ENCODE measurements at regions not wholly inside any gene's neighbourhood (a gene's known extent, or its start where the extent isn't known, plus 50 kb on each side); places are given as distances from the start of the nearest gene placed in this dataset.

DNA sequence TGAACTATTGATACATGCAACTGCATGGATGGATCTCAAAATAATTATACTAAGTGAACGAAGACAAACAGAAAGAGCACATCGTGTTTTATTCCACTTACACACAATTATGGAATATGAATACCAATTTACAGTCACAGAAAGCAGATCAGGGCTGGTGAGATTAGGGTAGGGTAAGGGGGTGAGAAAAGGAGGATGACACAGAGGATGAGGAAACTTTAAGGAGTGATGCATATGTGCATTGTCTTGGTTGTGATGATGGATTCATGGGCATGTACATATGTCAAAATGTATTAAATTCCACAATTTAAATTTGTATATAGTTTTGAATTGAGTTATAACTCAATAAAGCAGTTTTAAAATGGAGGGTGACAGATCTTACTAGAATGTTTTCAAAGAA is 548.9 kb downstream of the PYDC2 start:
- Histone ChIP-seq H2AK5ac (ENCODE audit: low read length, severe bottlenecking) (no peak overlapping the region), H3K23ac (ENCODE audit: low read length in 2 of 2) (no peak overlapping the region), H2BK5ac (ENCODE audit: low read depth, low read length, poor library complexity, severe bottlenecking) (no peak overlapping the region), H3K18ac (ENCODE audit: low read depth in 1 of 2, low read length in 2 of 2) (no peak overlapping the region), H3K27ac (ENCODE audit: low read length, poor library complexity, severe bottlenecking) (no peak overlapping the region), H3K27me3 (ENCODE audit: control insufficient read depth in 1 of 2, insufficient read depth in 1 of 2, low read length in 2 of 2) (no peaks in the 10 kb centered on the region), H3K4ac (ENCODE audit: low read depth in 1 of 2, low read length in 2 of 2) (no peak overlapping the region), H3K36me3 (ENCODE audit: control insufficient read depth in 1 of 2, insufficient read depth in 2 of 2, low read depth in 1 of 2, low read length in 2 of 2) (no peaks in the 10 kb centered on the region), H4K8ac (ENCODE audit: low read length) (no peak overlapping the region), H2BK15ac (ENCODE audit: low read depth, poor library complexity, severe bottlenecking) (no peak overlapping the region), H2BK120ac (ENCODE audit: low read depth, low read length) (no peak overlapping the region), H3K14ac (ENCODE audit: low read length in 2 of 2) (no peak overlapping the region), H4K91ac (ENCODE audit: low read length) (no peak overlapping the region), H3K79me1 (replicated peaks; ENCODE audit: low read length, poor library complexity, severe bottlenecking) (no peaks in the 10 kb centered on the region), H2AFZ (ENCODE audit: low read depth, low read length) (no peak overlapping the region), H3K4me3 (ENCODE audit: insufficient read depth in 1 of 2, low read depth in 1 of 2, low read length in 2 of 2) (no peak overlapping the region), H2BK12ac (ENCODE audit: low read length in 2 of 2) (no peak overlapping the region), H3K4me1 (ENCODE audit: control insufficient read depth, insufficient read depth, low read depth, low read length) (no peaks in the 10 kb centered on the region), H3K4me2 (ENCODE audit: low read length, poor library complexity, severe bottlenecking) (no peak overlapping the region), H3K9ac (ENCODE audit: low read length) (no peak overlapping the region), H3K9me3 (ENCODE audit: control insufficient read depth, low read length) (peaks cover 21% of the 10 kb centered on the region)
- no peak for DNase-seq
- no CpG with 5 or more reads among the region's 2 CpGs for WGBS

DNA sequence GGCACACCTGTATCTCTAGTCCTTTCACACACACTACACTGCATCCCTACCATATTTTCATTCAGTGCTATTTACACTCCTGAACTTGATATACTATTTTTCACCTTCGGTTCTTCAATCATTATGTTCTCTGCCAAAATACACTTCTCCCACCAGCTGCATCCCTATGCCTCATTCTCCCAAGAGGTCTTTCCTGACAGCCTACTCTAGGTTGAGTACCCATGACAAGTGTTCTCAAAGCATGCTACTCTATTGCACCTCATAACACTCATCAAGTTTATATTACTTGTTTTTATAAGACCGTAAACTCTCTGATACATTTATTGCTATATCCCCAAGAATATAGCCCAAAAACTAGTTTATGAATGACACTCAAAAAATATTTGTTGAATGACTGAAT is 549.5 kb downstream of the PYDC2 start:
- Histone ChIP-seq H2BK12ac (ENCODE audit: low read length in 2 of 2) (no peak overlapping the region), H3K4me2 (ENCODE audit: low read length, poor library complexity, severe bottlenecking) (no peak overlapping the region), H3K27ac (ENCODE audit: low read length, poor library complexity, severe bottlenecking) (no peak overlapping the region), H2AFZ (ENCODE audit: low read depth, low read length) (no peak overlapping the region), H3K9me3 (ENCODE audit: control insufficient read depth, low read length) (peaks cover 19% of the 10 kb centered on the region), H3K79me1 (replicated peaks; ENCODE audit: low read length, poor library complexity, severe bottlenecking) (no peaks in the 10 kb centered on the region), H3K4ac (ENCODE audit: low read depth in 1 of 2, low read length in 2 of 2) (no peak overlapping the region), H4K91ac (ENCODE audit: low read length) (no peak overlapping the region), H2AK5ac (ENCODE audit: low read length, severe bottlenecking) (no peak overlapping the region), H3K9ac (ENCODE audit: low read length) (no peak overlapping the region), H2BK5ac (ENCODE audit: low read depth, low read length, poor library complexity, severe bottlenecking) (no peak overlapping the region), H2BK15ac (ENCODE audit: low read depth, poor library complexity, severe bottlenecking) (no peak overlapping the region), H3K4me3 (ENCODE audit: insufficient read depth in 1 of 2, low read depth in 1 of 2, low read length in 2 of 2) (no peak overlapping the region), H4K8ac (ENCODE audit: low read length) (no peak overlapping the region), H2BK120ac (ENCODE audit: low read depth, low read length) (no peak overlapping the region), H3K4me1 (ENCODE audit: control insufficient read depth, insufficient read depth, low read depth, low read length) (no peaks in the 10 kb centered on the region), H3K18ac (ENCODE audit: low read depth in 1 of 2, low read length in 2 of 2) (no peak overlapping the region), H3K36me3 (ENCODE audit: control insufficient read depth in 1 of 2, insufficient read depth in 2 of 2, low read depth in 1 of 2, low read length in 2 of 2) (no peaks in the 10 kb centered on the region), H3K27me3 (ENCODE audit: control insufficient read depth in 1 of 2, insufficient read depth in 1 of 2, low read length in 2 of 2) (no peaks in the 10 kb centered on the region), H3K14ac (ENCODE audit: low read length in 2 of 2) (no peak overlapping the region), H3K23ac (ENCODE audit: low read length in 2 of 2) (no peak overlapping the region)
- 51% methylated on average over 2 of the region's 2 CpGs for WGBS
- DNase-seq = no peak

DNA sequence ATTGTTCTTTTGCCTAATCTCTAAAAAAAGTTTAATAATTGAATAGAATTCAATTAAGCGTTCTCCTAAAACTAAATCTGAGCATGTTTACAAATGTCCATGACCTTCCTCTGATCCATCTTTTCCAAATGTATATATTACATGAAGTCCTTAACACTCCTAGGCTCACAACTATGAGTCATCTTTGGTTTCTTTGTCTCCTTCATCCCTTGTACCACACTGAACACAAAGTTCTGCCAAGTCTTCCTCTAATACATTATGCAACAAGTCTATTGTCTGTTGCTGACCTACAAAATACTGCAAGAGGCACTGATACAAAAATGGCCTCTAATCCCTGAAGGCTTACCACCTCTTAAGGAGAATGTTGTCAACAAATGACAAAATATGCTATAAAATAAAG is 550.2 kb downstream of the PYDC2 start:
- Histone ChIP-seq H2AK5ac (ENCODE audit: low read length, severe bottlenecking) (no peak overlapping the region), H3K79me1 (replicated peaks; ENCODE audit: low read length, poor library complexity, severe bottlenecking) (no peaks in the 10 kb centered on the region), H3K14ac (ENCODE audit: low read length in 2 of 2) (no peak overlapping the region), H3K4ac (ENCODE audit: low read depth in 1 of 2, low read length in 2 of 2) (no peak overlapping the region), H2BK12ac (ENCODE audit: low read length in 2 of 2) (no peak overlapping the region), H3K27ac (ENCODE audit: low read length, poor library complexity, severe bottlenecking) (no peak overlapping the region), H4K8ac (ENCODE audit: low read length) (no peak overlapping the region), H3K4me2 (ENCODE audit: low read length, poor library complexity, severe bottlenecking) (no peak overlapping the region), H3K4me1 (ENCODE audit: control insufficient read depth, insufficient read depth, low read depth, low read length) (no peaks in the 10 kb centered on the region), H3K4me3 (ENCODE audit: insufficient read depth in 1 of 2, low read depth in 1 of 2, low read length in 2 of 2) (no peak overlapping the region), H3K9me3 (ENCODE audit: control insufficient read depth, low read length) (peaks cover 13% of the 10 kb centered on the region), H3K18ac (ENCODE audit: low read depth in 1 of 2, low read length in 2 of 2) (no peak overlapping the region), H3K9ac (ENCODE audit: low read length) (no peak overlapping the region), H2BK5ac (ENCODE audit: low read depth, low read length, poor library complexity, severe bottlenecking) (no peak overlapping the region), H3K36me3 (ENCODE audit: control insufficient read depth in 1 of 2, insufficient read depth in 2 of 2, low read depth in 1 of 2, low read length in 2 of 2) (no peaks in the 10 kb centered on the region), H2BK120ac (ENCODE audit: low read depth, low read length) (no peak overlapping the region), H3K23ac (ENCODE audit: low read length in 2 of 2) (no peak overlapping the region), H2AFZ (ENCODE audit: low read depth, low read length) (no peak overlapping the region), H3K27me3 (ENCODE audit: control insufficient read depth in 1 of 2, insufficient read depth in 1 of 2, low read length in 2 of 2) (no peaks in the 10 kb centered on the region), H4K91ac (ENCODE audit: low read length) (no peak overlapping the region), H2BK15ac (ENCODE audit: low read depth, poor library complexity, severe bottlenecking) (no peak overlapping the region)
- DNase-seq = no peak
- WGBS = 88% methylated on average over 1 of the region's 1 CpG

DNA sequence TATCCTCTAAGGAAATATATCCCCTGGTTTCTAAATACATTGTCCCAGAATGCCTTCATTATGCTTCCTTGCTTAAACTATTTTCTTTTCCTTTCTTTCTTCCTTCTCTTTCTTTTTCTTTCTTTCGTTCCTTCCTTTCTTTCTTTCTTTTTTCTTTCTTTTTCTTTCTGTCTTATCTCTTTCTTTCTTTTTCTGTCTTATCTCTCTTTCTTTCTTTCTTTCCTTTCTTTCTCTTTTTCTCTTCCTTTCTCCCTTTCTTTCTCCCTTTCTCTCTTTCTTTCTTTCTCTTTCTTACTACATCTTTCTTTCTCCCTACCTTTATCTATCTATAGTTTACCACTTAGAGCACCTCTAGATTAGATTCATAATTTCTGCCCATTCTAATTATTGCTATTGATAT is 552.1 kb downstream of the PYDC2 start:
- no peak overlapping the region for H2AFZ ChIP-seq (ENCODE audit: low read depth, low read length)
- no peak overlapping the region for H3K18ac ChIP-seq (ENCODE audit: low read depth in 1 of 2, low read length in 2 of 2)
- no peak overlapping the region for H4K91ac ChIP-seq (ENCODE audit: low read length)
- no peak overlapping the region for H3K4ac ChIP-seq (ENCODE audit: low read depth in 1 of 2, low read length in 2 of 2)
- WGBS = 80% methylated on average over 1 of the region's 1 CpG
- H3K36me3 ChIP-seq (ENCODE audit: control insufficient read depth in 1 of 2, insufficient read depth in 2 of 2, low read depth in 1 of 2, low read length in 2 of 2) = no peaks in the 10 kb centered on the region
- H2BK5ac ChIP-seq (ENCODE audit: low read depth, low read length, poor library complexity, severe bottlenecking) = no peak overlapping the region
- H2BK12ac ChIP-seq (ENCODE audit: low read length in 2 of 2) = no peak overlapping the region
- no peak overlapping the region for H3K27ac ChIP-seq (ENCODE audit: low read length, poor library complexity, severe bottlenecking)
- no peak overlapping the region for H2BK15ac ChIP-seq (ENCODE audit: low read depth, poor library complexity, severe bottlenecking)
- H3K23ac ChIP-seq (ENCODE audit: low read length in 2 of 2) = no peak overlapping the region
- H2BK120ac ChIP-seq (ENCODE audit: low read depth, low read length) = no peak overlapping the region
- H3K14ac ChIP-seq (ENCODE audit: low read length in 2 of 2) = no peak overlapping the region
- H3K27me3 ChIP-seq (ENCODE audit: control insufficient read depth in 1 of 2, insufficient read depth in 1 of 2, low read length in 2 of 2) = no peaks in the 10 kb centered on the region
- no peaks in the 10 kb centered on the region for H3K4me1 ChIP-seq (ENCODE audit: control insufficient read depth, insufficient read depth, low read depth, low read length)
- no peak overlapping the region for H3K9ac ChIP-seq (ENCODE audit: low read length)
- DNase-seq = no peak
- H3K79me1 ChIP-seq (replicated peaks; ENCODE audit: low read length, poor library complexity, severe bottlenecking) = no peaks in the 10 kb centered on the region
- no peak overlapping the region for H2AK5ac ChIP-seq (ENCODE audit: low read length, severe bottlenecking)
- no peak overlapping the region for H3K4me3 ChIP-seq (ENCODE audit: insufficient read depth in 1 of 2, low read depth in 1 of 2, low read length in 2 of 2)
- H4K8ac ChIP-seq (ENCODE audit: low read length) = no peak overlapping the region
- H3K9me3 ChIP-seq (ENCODE audit: control insufficient read depth, low read length) = peaks cover 6% of the 10 kb centered on the region
- no peak overlapping the region for H3K4me2 ChIP-seq (ENCODE audit: low read length, poor library complexity, severe bottlenecking)

Data from mesenchymal stem cell (in vitro differentiated cells and primary cell).